HCT116 (cell line): ENCODE measurements at regions not wholly inside any gene's neighbourhood (a gene's known extent, or its start where the extent isn't known, plus 50 kb on each side); places are given as distances from the start of the nearest gene placed in this dataset.

Experiments
- CEBPB ChIP-seq: IDR thresholded peaks from 2 replicates; pipeline ENCODE4 v1.6.1; 2012; ENCODE audit warnings: low read depth
- CTCF ChIP-seq, 3 experiments: fragments of 200-600 bp in 1 of 3; sonication (generic) in 1 of 3; IDR thresholded peaks in 2 of 3; conservative IDR thresholded peaks in 1 of 3; 2 replicates each; pipeline ENCODE4 v1.5.1; 2012 to 2017; ENCODE audit warnings: low read depth in 2 of 3, low read length in 2 of 3, antibody characterized with exemption in 1 of 3, borderline replicate concordance in 1 of 3, control low read depth in 1 of 3, mild to moderate bottlenecking in 1 of 3, mixed read lengths in 1 of 3, mixed run types in 1 of 3, moderate library complexity in 1 of 3; ENCODE audit not compliant: insufficient read depth in 1 of 3
- EGR1 ChIP-seq: IDR thresholded peaks from 2 replicates; pipeline ENCODE4 v1.6.1; 2012; ENCODE audit warnings: low read depth
- EZH2 ChIP-seq: fragments of 200-600 bp; sonication (generic); IDR thresholded peaks from 2 replicates; pipeline ENCODE4 v1.6.1; 2017; ENCODE audit warnings: antibody characterized with exemption, mixed run types
- EZH2phosphoT487 ChIP-seq: fragments of 200-600 bp; IDR thresholded peaks from 2 replicates; pipeline ENCODE4 v1.6.1; 2018; ENCODE audit warnings: antibody characterized with exemption, borderline replicate concordance
- FOSL1 ChIP-seq: IDR thresholded peaks from 2 replicates; pipeline ENCODE4 v1.6.1; 2012; ENCODE audit warnings: low read depth
- POLR2A ChIP-seq: IDR thresholded peaks from 2 replicates; pipeline ENCODE4 v1.7.0; 2011; ENCODE audit warnings: borderline replicate concordance; ENCODE audit not compliant: insufficient read depth, insufficient read length; ENCODE audit errors: extremely low read depth
- POLR2AphosphoS5 ChIP-seq: IDR thresholded peaks from 2 replicates; pipeline ENCODE4 v1.6.1; 2011; ENCODE audit warnings: mild to moderate bottlenecking, low read depth, low read length, moderate library complexity
- REST ChIP-seq: IDR thresholded peaks from 2 replicates; pipeline ENCODE4 v1.6.1; 2012; ENCODE audit warnings: low read depth
- SIN3A ChIP-seq: IDR thresholded peaks from 2 replicates; pipeline ENCODE4 v1.6.1; 2012; ENCODE audit warnings: low read depth
- SP1 ChIP-seq: IDR thresholded peaks from 2 replicates; pipeline ENCODE4 v1.6.1; 2012; ENCODE audit warnings: low read depth
- SRF ChIP-seq: IDR thresholded peaks from 2 replicates; pipeline ENCODE4 v1.6.1; 2012; ENCODE audit warnings: low read depth
- YY1 ChIP-seq: IDR thresholded peaks from 2 replicates; pipeline ENCODE4 v1.6.1; 2011; ENCODE audit warnings: low read length, low read depth, moderate library complexity, mild to moderate bottlenecking; ENCODE audit not compliant: insufficient replicate concordance; ENCODE audit errors: extremely low read depth

GRCh38 chr2:136206613-136207012, 88.7 kb upstream of the CXCR4 start:
- no peak for TF ChIP-seq CTCF (IDR thresholded peaks at IDR 0.05 in 2 of 3, conservative IDR thresholded peaks at IDR 0.05 in 1 of 3; ENCODE audit: borderline replicate concordance in 1 of 3, insufficient read depth in 1 of 3, low read depth in 2 of 3, low read length in 2 of 3)
- no peak for TF ChIP-seq REST
- no peak for TF ChIP-seq CEBPB
- TF ChIP-seq YY1 = no peak
- no peak for TF ChIP-seq POLR2AphosphoS5
- TF ChIP-seq EGR1 = no peak
- TF ChIP-seq EZH2phosphoT487 = no peak
- no peak for TF ChIP-seq EZH2
- TF ChIP-seq POLR2A = no peak
- no peak for TF ChIP-seq FOSL1
- TF ChIP-seq SIN3A = no peak
- no peak for TF ChIP-seq SP1
- no peak for TF ChIP-seq SRF
